ENCODE measurements at regions not wholly inside any gene's neighbourhood (a gene's known extent, or its start where the extent isn't known, plus 50 kb on each side); places are given as distances from the start of the nearest gene placed in this dataset.

- Histone ChIP-seq H3K9me3 (no peaks in the 10 kb centered on the region), H3K4me1 (no peaks in the 10 kb centered on the region), H3K27ac (no peak overlapping the region), H3K4me3 (no peak overlapping the region), H3K36me3 (no peaks in the 10 kb centered on the region), H3K27me3 (no peaks in the 10 kb centered on the region)
- no peak for TF ChIP-seq CTCF (IDR thresholded peaks at IDR 0.05)
- no peak for DNase-seq
- intact Hi-C loops (cut with DNase I; ENCODE audit: low total_unique reads) = no loop called here
Observed at GRCh38 chr18:6558446-6559156, 143.9 kb upstream of the L3MBTL4 start.

GRCh38 chr18:6559296-6559695 is 144.6 kb upstream of the L3MBTL4 start:
- Histone ChIP-seq H3K27me3 (no peaks in the 10 kb centered on the region), H3K36me3 (no peaks in the 10 kb centered on the region), H3K4me1 (no peaks in the 10 kb centered on the region), H3K4me3 (no peak overlapping the region), H3K27ac (no peak overlapping the region), H3K9me3 (no peaks in the 10 kb centered on the region)
- TF ChIP-seq CTCF (IDR thresholded peaks at IDR 0.05) = no peak
- intact Hi-C loops (cut with DNase I; ENCODE audit: low total_unique reads) = no loop called here
- DNase-seq = no peak

GRCh38 chr18:6561016-6561415 is 146.3 kb upstream of the L3MBTL4 start:
- H3K27me3 ChIP-seq = no peaks in the 10 kb centered on the region
- no peak overlapping the region for H3K27ac ChIP-seq
- DNase-seq = no peak
- intact Hi-C loops (cut with DNase I; ENCODE audit: low total_unique reads) = no loop called here
- no peaks in the 10 kb centered on the region for H3K9me3 ChIP-seq
- no peaks in the 10 kb centered on the region for H3K36me3 ChIP-seq
- H3K4me1 ChIP-seq = no peaks in the 10 kb centered on the region
- H3K4me3 ChIP-seq = no peak overlapping the region
- TF ChIP-seq CTCF (IDR thresholded peaks at IDR 0.05) = no peak

GRCh38 chr18:6561420-6561861 is 146.7 kb upstream of the L3MBTL4 start:
- Histone ChIP-seq H3K4me3 (no peak overlapping the region), H3K36me3 (no peaks in the 10 kb centered on the region), H3K4me1 (no peaks in the 10 kb centered on the region), H3K27ac (no peak overlapping the region), H3K27me3 (no peaks in the 10 kb centered on the region), H3K9me3 (no peaks in the 10 kb centered on the region)
- DNase-seq = peak in 1 of 2 donors; percentile 55
- intact Hi-C loops (cut with DNase I; ENCODE audit: low total_unique reads) = no loop called here
- TF ChIP-seq CTCF (IDR thresholded peaks at IDR 0.05) = no peak

GRCh38 chr18:6561862-6562291 is 147.2 kb upstream of the L3MBTL4 start:
- H3K4me1 ChIP-seq = no peaks in the 10 kb centered on the region
- H3K27ac ChIP-seq = no peak overlapping the region
- no peak for DNase-seq
- H3K9me3 ChIP-seq = no peaks in the 10 kb centered on the region
- H3K4me3 ChIP-seq = no peak overlapping the region
- H3K27me3 ChIP-seq = no peaks in the 10 kb centered on the region
- no peak for TF ChIP-seq CTCF (IDR thresholded peaks at IDR 0.05)
- intact Hi-C loops (cut with DNase I; ENCODE audit: low total_unique reads) = no loop called here
- no peaks in the 10 kb centered on the region for H3K36me3 ChIP-seq

All from tibial artery (tissue), 4 donors.